Gastrocnemius medialis (tissue), 4 donors: ENCODE measurements at regions not wholly inside any gene's neighbourhood (a gene's known extent, or its start where the extent isn't known, plus 50 kb on each side); places are given as distances from the start of the nearest gene placed in this dataset.

Source experiments
- POLR2A ChIP-seq, 2 donors: fragments of 450-650 bp; IDR thresholded peaks; one replicate each; pipeline ENCODE4 v1.6.1; 2017; ENCODE audit warnings: antibody characterized with exemption in 2 of 2, mild to moderate bottlenecking in 2 of 2, moderate library complexity in 2 of 2
- TF ChIP-seq, protein P1 (sequence below), 5 experiments: fragments of 450-650 bp in 3 of 5; fragments of 200-600 bp in 2 of 5; sonication (generic) in 2 of 5; IDR thresholded peaks in 4 of 5; conservative IDR thresholded peaks in 1 of 5; 1 replicate in 4 of 5; 2 replicates in 1 of 5; pipeline ENCODE4 v1.5.1; 2016 to 2019; ENCODE audit warnings: antibody characterized with exemption in 5 of 5, mild to moderate bottlenecking in 3 of 5, moderate library complexity in 3 of 5

DNA sequence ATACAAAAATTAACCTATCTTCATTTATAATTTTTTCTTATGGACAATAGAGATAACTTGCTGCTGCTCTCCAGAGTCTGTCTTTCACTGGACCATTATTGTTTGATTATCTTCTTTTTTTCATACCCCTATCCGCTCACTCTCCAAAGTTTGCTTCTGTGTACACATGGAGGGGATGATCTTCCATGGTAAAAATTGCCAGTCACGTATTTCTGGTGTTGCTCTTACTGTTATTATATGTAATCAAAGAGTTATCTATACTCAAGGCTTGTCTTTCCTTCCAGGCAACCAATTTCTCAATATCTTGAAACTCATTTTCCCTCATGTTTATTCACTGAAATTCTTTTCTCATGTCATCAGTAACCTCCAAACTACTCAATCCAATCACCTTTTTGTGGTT, 817.8 kb upstream of the NECTIN3 start:
- TF ChIP-seq, protein P1, sequence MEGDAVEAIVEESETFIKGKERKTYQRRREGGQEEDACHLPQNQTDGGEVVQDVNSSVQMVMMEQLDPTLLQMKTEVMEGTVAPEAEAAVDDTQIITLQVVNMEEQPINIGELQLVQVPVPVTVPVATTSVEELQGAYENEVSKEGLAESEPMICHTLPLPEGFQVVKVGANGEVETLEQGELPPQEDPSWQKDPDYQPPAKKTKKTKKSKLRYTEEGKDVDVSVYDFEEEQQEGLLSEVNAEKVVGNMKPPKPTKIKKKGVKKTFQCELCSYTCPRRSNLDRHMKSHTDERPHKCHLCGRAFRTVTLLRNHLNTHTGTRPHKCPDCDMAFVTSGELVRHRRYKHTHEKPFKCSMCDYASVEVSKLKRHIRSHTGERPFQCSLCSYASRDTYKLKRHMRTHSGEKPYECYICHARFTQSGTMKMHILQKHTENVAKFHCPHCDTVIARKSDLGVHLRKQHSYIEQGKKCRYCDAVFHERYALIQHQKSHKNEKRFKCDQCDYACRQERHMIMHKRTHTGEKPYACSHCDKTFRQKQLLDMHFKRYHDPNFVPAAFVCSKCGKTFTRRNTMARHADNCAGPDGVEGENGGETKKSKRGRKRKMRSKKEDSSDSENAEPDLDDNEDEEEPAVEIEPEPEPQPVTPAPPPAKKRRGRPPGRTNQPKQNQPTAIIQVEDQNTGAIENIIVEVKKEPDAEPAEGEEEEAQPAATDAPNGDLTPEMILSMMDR (IDR thresholded peaks at IDR 0.05 in 4 of 5, conservative IDR thresholded peaks at IDR 0.05 in 1 of 5) = no peak
- no peak for TF ChIP-seq POLR2A (IDR thresholded peaks at IDR 0.05)
